HEK293T (cell line): ENCODE measurements at regions not wholly inside any gene's neighbourhood (a gene's known extent, or its start where the extent isn't known, plus 50 kb on each side); places are given as distances from the start of the nearest gene placed in this dataset.

ENCODE experiments used
- CTCF ChIA-PET: fragments of 350-600 bp; formaldehyde crosslinking; extraction: SDS; loops from one replicate; lab custom pipeline; 2021; ENCODE audit warnings: antibody characterized with exemption, inconsistent platforms; lab: Yijun Ruan, JAX
- POLR2A ChIA-PET: fragments of 350-600 bp; formaldehyde crosslinking; extraction: SDS; loops from one replicate; lab custom pipeline; 2020; ENCODE audit warnings: antibody characterized with exemption, inconsistent platforms; lab: Yijun Ruan, JAX
- DNase-seq: peaks from one replicate; pipeline ENCODE4 v3.0.0; 2012; ENCODE audit warnings: mixed read lengths; ENCODE audit errors: extremely low spot score
- ARNT ChIP-seq: fragments of 450-650 bp; IDR thresholded peaks from 2 replicates; pipeline ENCODE4 v1.6.1; 2017; ENCODE audit warnings: mild to moderate bottlenecking
- BHLHE40 ChIP-seq: fragments of 450-650 bp; IDR thresholded peaks from 2 replicates; pipeline ENCODE4 v1.6.1; 2016; ENCODE audit warnings: mild to moderate bottlenecking, moderate library complexity, borderline replicate concordance
- CTBP1 ChIP-seq: fragments of 450-650 bp; IDR thresholded peaks from 2 replicates; pipeline ENCODE4 v1.6.1; 2016; ENCODE audit warnings: borderline replicate concordance
- ELF4 ChIP-seq: fragments of 450-650 bp; IDR thresholded peaks from 2 replicates; pipeline ENCODE4 v1.6.1; 2017; ENCODE audit warnings: antibody characterized with exemption
- FOXA1 ChIP-seq: fragments of 450-650 bp; IDR thresholded peaks from 2 replicates; pipeline ENCODE4 v1.6.1; 2016; ENCODE audit warnings: mild to moderate bottlenecking
- FOXK2 ChIP-seq: fragments of 450-650 bp; IDR thresholded peaks from 2 replicates; pipeline ENCODE4 v1.6.1; 2016; ENCODE audit warnings: mild to moderate bottlenecking
- FOXM1 ChIP-seq: fragments of 450-650 bp; IDR thresholded peaks from 2 replicates; pipeline ENCODE4 v1.6.1; 2017; ENCODE audit warnings: mild to moderate bottlenecking, borderline replicate concordance
- HDGF ChIP-seq: fragments of 450-650 bp; IDR thresholded peaks from 2 replicates; pipeline ENCODE4 v1.6.1; 2017; ENCODE audit warnings: antibody characterized with exemption, borderline replicate concordance
- L3MBTL2 ChIP-seq: fragments of 450-650 bp; conservative IDR thresholded peaks from 2 replicates; pipeline ENCODE4 v1.6.1; 2016; ENCODE audit warnings: mild to moderate bottlenecking
- LEF1 ChIP-seq: fragments of 450-650 bp; IDR thresholded peaks from 2 replicates; pipeline ENCODE4 v1.6.1; 2017; ENCODE audit warnings: mild to moderate bottlenecking, borderline replicate concordance
- NFRKB ChIP-seq: fragments of 450-650 bp; IDR thresholded peaks from 2 replicates; pipeline ENCODE4 v1.6.1; 2016; ENCODE audit warnings: mild to moderate bottlenecking, moderate library complexity
- SP1 ChIP-seq: fragments of 450-650 bp; IDR thresholded peaks from 2 replicates; pipeline ENCODE4 v1.6.1; 2017
- SUZ12 ChIP-seq: fragments of 450-650 bp; IDR thresholded peaks from 2 replicates; pipeline ENCODE4 v1.6.1; 2016; ENCODE audit warnings: mild to moderate bottlenecking
- TARDBP ChIP-seq: fragments of 450-650 bp; IDR thresholded peaks from 2 replicates; pipeline ENCODE4 v1.6.1; 2016
- ZNF384 ChIP-seq: fragments of 450-650 bp; IDR thresholded peaks from 2 replicates; pipeline ENCODE4 v1.6.1; 2016
- TF ChIP-seq, protein P1 (sequence below): fragments of 450-650 bp; IDR thresholded peaks from 2 replicates; pipeline ENCODE4 v1.6.1; 2016

DNA sequence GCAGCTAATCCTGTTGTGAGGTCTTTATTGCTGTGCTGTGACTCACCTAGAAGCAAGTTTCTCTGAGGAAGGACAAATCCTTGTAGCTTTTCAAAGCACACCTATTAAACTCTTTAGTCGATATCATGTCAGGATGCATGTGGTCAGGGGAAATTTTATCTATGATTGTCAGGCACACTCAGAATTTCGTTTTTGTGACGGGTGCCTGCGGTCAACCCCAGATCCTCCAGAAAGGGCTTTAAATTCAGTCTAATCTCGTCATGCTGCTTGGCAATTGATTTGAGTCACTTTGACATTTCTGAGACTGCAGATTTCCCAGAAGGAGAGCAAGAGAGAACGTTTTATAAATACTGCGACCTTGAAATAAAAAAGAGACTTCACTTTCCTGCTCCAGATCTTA lies 316.9 kb downstream of the FGF9 start:
- CTCF ChIA-PET, result no interaction called here
- POLR2A ChIA-PET, result no interaction called here
- no peak for TF ChIP-seq ELF4
- no peak for TF ChIP-seq TARDBP
- no peak for TF ChIP-seq L3MBTL2
- no peak for TF ChIP-seq BHLHE40
- TF ChIP-seq HDGF, result no peak
- no peak for TF ChIP-seq NFRKB
- TF ChIP-seq ARNT, result no peak
- TF ChIP-seq FOXA1, result no peak
- TF ChIP-seq SP1, result no peak
- TF ChIP-seq, protein P1, sequence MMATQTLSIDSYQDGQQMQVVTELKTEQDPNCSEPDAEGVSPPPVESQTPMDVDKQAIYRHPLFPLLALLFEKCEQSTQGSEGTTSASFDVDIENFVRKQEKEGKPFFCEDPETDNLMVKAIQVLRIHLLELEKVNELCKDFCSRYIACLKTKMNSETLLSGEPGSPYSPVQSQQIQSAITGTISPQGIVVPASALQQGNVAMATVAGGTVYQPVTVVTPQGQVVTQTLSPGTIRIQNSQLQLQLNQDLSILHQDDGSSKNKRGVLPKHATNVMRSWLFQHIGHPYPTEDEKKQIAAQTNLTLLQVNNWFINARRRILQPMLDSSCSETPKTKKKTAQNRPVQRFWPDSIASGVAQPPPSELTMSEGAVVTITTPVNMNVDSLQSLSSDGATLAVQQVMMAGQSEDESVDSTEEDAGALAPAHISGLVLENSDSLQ, result no peak
- no peak for TF ChIP-seq LEF1
- TF ChIP-seq FOXK2, result no peak
- TF ChIP-seq ZNF384, result no peak
- DNase-seq, result no peak

DNA sequence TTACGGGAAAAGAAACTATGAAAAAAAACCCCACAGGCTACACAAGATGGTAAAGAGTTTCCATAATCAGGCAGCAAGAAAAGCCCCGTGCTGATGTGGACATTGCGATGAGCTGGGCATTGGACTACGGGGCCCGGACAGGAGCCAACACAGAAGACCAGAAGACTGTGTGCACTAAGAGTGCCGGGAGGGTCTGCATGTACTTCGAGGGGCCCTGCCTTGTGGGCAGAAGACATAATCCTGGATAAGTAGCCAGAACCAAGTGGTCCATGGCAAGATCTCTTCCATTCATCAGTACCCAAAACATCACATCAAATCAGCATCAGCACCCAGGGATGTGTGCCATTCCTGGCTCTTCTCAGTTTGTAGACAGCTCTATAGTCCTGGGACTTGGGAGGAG lies 317.8 kb downstream of the FGF9 start:
- CTCF ChIA-PET, result no interaction called here
- TF ChIP-seq BHLHE40 (no peak), L3MBTL2 (no peak), FOXM1 (no peak), NFRKB (no peak), HDGF (no peak), ARNT (no peak), FOXK2 (no peak), TARDBP (no peak), ZNF384 (no peak), LEF1 (no peak), FOXA1 (no peak), CTBP1 (no peak), SUZ12 (no peak), ELF4 (no peak), SP1 (no peak)
- TF ChIP-seq, protein P1, result no peak
- DNase-seq, result no peak
- POLR2A ChIA-PET, result no interaction called here

DNA sequence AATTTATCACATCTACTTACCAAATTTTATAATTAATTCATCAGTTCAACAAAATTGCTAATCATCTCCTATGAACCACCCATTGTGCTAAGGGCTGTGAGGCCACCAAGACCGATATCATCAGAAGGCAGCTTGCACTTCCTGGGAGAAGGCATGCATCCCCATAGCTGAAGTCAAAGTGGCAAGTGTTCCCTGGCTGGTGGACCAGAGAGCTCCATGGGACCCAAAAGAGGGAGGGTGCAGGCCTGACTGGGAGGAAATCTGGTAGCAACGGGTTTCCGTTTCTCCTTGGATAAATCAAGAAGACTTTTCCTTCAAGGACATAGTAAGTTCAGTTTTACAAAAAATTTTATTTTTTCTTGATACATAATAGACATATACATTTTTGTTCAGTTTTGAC lies 325.2 kb downstream of the FGF9 start:
- CTCF ChIA-PET, result no interaction called here
- no peak for DNase-seq
- TF ChIP-seq, protein P1, result no peak
- POLR2A ChIA-PET, result no interaction called here

DNA sequence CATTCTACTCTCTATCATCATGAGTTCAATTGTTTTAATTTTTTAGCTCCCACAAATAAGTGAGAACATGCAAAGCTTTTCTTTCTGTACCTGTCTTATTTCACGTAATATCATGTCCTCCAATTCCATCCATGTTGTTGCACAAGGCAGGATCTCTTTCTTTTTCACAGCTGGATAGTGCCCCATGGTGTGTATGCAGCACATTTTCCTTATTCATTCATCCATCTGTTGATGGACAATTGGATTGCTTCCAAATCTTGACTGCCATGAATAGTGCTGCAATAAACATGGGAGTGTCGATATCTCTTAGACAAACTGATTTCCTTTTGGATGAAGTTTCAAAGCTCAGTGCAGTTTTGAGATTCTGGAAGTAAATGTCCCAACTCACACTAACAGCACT lies 326.9 kb downstream of the FGF9 start:
- DNase-seq, result no peak
- ChIA-PET POLR2A (interaction anchor here (0.6 kb wide), 1 partner anchor 334 kb away, joined by 3 read pairs; no protein-coding TSS in a partner anchor), CTCF (interaction anchor here (0.7 kb wide), 1 partner anchor 62 kb away, joined by 3 read pairs; no protein-coding TSS in a partner anchor)
- no peak for TF ChIP-seq BHLHE40
- TF ChIP-seq LEF1, result no peak
- TF ChIP-seq ZNF384, result no peak
- TF ChIP-seq L3MBTL2, result no peak
- TF ChIP-seq FOXM1, result no peak
- no peak for TF ChIP-seq SP1
- no peak for TF ChIP-seq ARNT
- no peak for TF ChIP-seq FOXK2
- TF ChIP-seq ELF4, result no peak
- TF ChIP-seq CTBP1, result no peak
- no peak for TF ChIP-seq HDGF
- TF ChIP-seq FOXA1, result no peak
- no peak for TF ChIP-seq SUZ12
- TF ChIP-seq TARDBP, result no peak

DNA sequence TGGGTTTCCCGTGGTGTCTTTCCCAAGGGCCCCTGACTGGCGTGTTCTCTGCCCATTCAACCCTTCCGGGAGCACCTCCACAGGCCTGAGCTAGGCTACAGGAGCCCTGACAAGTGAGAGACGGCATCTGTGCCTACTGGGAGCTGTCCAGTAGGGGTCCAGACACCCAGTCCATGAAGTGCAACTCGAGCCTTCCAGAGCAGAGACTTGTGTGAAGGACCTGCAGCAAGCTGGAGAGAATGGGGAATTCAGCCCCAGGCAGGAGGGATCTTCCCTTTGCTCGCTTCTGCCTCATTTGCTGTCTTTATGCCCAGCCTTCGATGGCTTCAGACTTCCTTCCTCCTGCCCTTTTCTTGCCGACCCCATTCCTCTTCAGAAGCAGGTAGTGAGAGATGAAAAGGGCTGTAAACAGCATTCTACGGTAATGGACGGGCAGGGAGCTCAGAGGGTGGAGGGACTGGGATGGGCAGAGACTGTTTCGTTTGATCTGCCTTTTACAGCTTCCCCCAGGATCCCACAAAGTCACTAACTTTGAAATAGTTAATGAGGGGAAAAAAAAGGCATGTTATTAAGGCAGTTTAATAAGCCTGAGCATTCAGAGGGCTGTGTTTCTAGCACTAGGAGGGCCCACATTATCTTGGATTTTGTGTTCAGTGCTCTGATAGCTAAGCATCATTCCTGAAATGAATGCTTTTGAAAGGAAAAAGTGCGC lies 327.6 kb downstream of the FGF9 start:
- no peak for DNase-seq
- CTCF ChIA-PET, result interaction anchor here (0.7 kb wide), 1 partner anchor 63 kb away, joined by 3 read pairs; no protein-coding TSS in a partner anchor
- POLR2A ChIA-PET, result interaction anchor here (0.6 kb wide), 1 partner anchor 335 kb away, joined by 3 read pairs; no protein-coding TSS in a partner anchor
- TF ChIP-seq FOXM1 (no peak), SUZ12 (no peak), SP1 (no peak), LEF1 (no peak), NFRKB (no peak), L3MBTL2 (no peak), ELF4 (no peak), FOXK2 (no peak), BHLHE40 (no peak), TARDBP (no peak), HDGF (no peak), ZNF384 (no peak), FOXA1 (no peak), CTBP1 (no peak), ARNT (no peak)
- TF ChIP-seq, protein P1, result no peak
